ENCODE measurements at regions not wholly inside any gene's neighbourhood (a gene's known extent, or its start where the extent isn't known, plus 50 kb on each side); places are given as distances from the start of the nearest gene placed in this dataset.

- TF ChIP-seq REST (IDR thresholded peaks at IDR 0.05; ENCODE audit: insufficient read depth in 1 of 2, low read depth in 2 of 2, low read length in 2 of 2), result no peak
Measured at GRCh38 chr15:46061002-46061401, 426.2 kb downstream of the SQOR start.

GRCh38 chr15:46077220-46077619 is 442.4 kb downstream of the SQOR start:
- TF ChIP-seq REST (IDR thresholded peaks at IDR 0.05; ENCODE audit: insufficient read depth in 1 of 2, low read depth in 2 of 2, low read length in 2 of 2) (no peak), POLR2AphosphoS5 (IDR thresholded peaks at IDR 0.05; ENCODE audit: low read depth, low read length) (no peak)

DNA sequence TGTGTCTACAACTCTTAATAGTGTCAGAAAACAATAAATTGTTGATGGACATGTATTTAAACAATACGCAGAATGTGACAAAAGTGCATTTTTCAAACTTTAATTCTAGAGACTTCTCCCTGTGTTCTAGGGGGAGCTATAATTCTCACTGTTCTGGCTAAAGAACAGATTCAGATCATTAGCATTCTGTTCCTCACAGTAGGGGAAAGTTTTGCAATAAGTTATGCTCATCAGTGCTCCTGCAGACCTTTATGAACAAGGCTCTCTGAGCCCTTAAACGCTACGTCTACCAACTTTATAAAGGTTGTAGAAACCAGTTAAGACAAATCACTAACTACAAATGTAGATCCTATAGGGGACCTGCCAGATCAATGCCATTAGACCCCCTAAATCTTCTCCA is 444.2 kb downstream of the SQOR start:
- TF ChIP-seq FOXP2 (optimal IDR thresholded peaks at IDR 0.05; ENCODE audit: borderline replicate concordance, extremely low read depth, extremely low read length, insufficient read depth) (no peak), POLR2AphosphoS5 (IDR thresholded peaks at IDR 0.05; ENCODE audit: low read depth, low read length) (no peak), REST (IDR thresholded peaks at IDR 0.05; ENCODE audit: insufficient read depth in 1 of 2, low read depth in 2 of 2, low read length in 2 of 2) (no peak), TAF1 (IDR thresholded peaks at IDR 0.05; ENCODE audit: borderline replicate concordance, insufficient read depth, low read length) (no peak), SIN3A (IDR thresholded peaks at IDR 0.05; ENCODE audit: borderline replicate concordance, insufficient read depth, low read length) (no peak)

DNA sequence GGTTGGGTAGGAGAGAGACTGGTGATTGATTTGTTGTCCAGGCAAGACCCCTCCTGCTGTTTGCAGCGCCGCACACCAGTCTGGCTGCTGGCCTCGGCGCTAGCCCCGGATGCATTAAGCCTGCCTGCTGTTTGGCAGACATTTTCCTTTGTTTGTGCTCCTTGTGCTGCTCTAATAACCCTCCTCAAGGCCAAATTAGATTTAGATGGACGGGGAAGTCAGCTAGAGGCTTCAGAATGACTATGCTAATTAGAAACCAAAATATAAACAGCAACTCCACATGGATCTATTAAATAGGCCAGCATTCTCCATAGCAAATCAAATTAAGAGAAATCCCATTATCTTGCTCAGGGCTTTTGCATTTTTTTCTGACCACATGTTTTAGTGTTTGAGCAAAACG is 445.2 kb downstream of the SQOR start:
- TF ChIP-seq POLR2AphosphoS5 (IDR thresholded peaks at IDR 0.05; ENCODE audit: low read depth, low read length) (peak; percentile 38; the same call in 1 of the 2 replicates), TAF1 (IDR thresholded peaks at IDR 0.05; ENCODE audit: borderline replicate concordance, insufficient read depth, low read length) (no peak), FOXP2 (optimal IDR thresholded peaks at IDR 0.05; ENCODE audit: borderline replicate concordance, extremely low read depth, extremely low read length, insufficient read depth) (peak; percentile 75), SIN3A (IDR thresholded peaks at IDR 0.05; ENCODE audit: borderline replicate concordance, insufficient read depth, low read length) (peak; percentile 93), REST (IDR thresholded peaks at IDR 0.05; ENCODE audit: insufficient read depth in 1 of 2, low read depth in 2 of 2, low read length in 2 of 2) (peak in 1 of 2 experiments; percentile 60; a peak in 1 of 4 replicates)

DNA sequence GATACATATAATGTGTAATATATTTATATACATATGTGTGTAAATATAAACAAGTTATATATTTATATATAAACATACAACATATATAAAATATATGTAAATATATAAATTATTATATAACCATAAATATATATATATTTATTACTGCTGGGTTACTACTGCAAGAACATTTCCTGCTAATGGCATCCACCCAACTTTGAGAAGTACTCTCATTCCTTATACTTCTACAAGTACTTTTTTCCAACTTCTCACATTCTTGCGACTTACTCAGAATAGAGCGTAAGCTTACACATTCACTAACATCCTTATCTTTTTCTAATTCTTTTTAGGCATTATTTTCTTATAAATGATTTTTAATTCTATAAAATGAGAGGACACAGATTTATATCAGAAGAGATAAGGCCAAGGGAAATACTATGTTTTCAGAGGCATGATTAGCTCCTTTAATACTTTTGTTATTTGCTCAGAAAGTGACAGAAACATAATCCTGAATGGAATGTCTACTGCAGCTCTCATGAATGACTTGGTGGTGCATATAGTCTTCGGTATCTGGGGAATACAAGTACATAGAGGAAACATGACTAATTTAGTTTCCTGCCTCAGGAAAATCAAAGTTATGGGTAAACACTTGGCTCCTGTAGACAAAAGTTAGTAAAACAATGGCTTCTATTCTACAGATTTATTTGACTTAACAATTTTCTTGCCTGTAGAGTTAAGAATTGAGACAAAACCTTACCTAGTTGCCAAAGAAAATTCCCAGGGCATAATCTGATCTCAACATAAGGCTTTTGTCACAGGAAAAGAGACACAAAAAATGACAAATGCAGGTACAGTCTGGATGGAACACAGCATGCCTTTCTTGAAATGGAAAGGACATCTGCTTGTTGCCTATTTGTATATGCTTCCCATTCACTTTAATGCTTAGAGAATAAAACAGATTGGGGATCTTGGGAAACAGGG is 453.9 kb downstream of the SQOR start:
- TF ChIP-seq TAF1 (IDR thresholded peaks at IDR 0.05; ENCODE audit: borderline replicate concordance, insufficient read depth, low read length) (peak; percentile 32; the same call in 1 of the 2 replicates), FOXP2 (optimal IDR thresholded peaks at IDR 0.05; ENCODE audit: borderline replicate concordance, extremely low read depth, extremely low read length, insufficient read depth) (no peak)
